OCI-LY1 (cell line): ENCODE measurements at regions not wholly inside any gene's neighbourhood (a gene's known extent, or its start where the extent isn't known, plus 50 kb on each side); places are given as distances from the start of the nearest gene placed in this dataset.
A peak's percentile ranks its signal among the peaks of the same experiment; 100 is the strongest.

Source experiments
- H2AFZ ChIP-seq: fragments of 200-600 bp; sonication (generic), shearing (Covaris generic); 2 replicates; pipeline ENCODE4 v1.6.0; 2014; ENCODE audit warnings: antibody characterized with exemption, mild to moderate bottlenecking, low read length
- H3F3A ChIP-seq: fragments of 200-600 bp; sonication (generic), shearing (Covaris generic); 2 replicates; pipeline ENCODE4 v1.6.0; 2014; ENCODE audit warnings: mild to moderate bottlenecking, antibody characterized with exemption, low read length, moderate library complexity; ENCODE audit not compliant: insufficient read depth
- H3K27ac ChIP-seq: fragments of 200-600 bp; sonication (generic); 2 replicates; pipeline ENCODE4 v1.5.1; 2014; ENCODE audit warnings: low read length, mixed run types, mild to moderate bottlenecking, low read depth; ENCODE audit not compliant: poor library complexity, severe bottlenecking
- H3K27me3 ChIP-seq: fragments of 200-600 bp; sonication (generic); 2 replicates; pipeline ENCODE4 v1.6.0; 2014; ENCODE audit warnings: antibody characterized with exemption, mild to moderate bottlenecking, low read length, moderate library complexity; ENCODE audit not compliant: insufficient read depth
- H3K36me3 ChIP-seq: fragments of 200-600 bp; sonication (generic); 2 replicates; pipeline ENCODE4 v1.6.1; 2014; ENCODE audit warnings: mild to moderate bottlenecking, antibody characterized with exemption, low read length, moderate library complexity, mixed read lengths; ENCODE audit not compliant: insufficient read depth
- H3K4me1 ChIP-seq: fragments of 200-600 bp; sonication (generic); 2 replicates; pipeline ENCODE4 v1.5.1; 2014; ENCODE audit warnings: mild to moderate bottlenecking, low read length, moderate library complexity; ENCODE audit not compliant: insufficient read depth, severe bottlenecking
- H3K4me2 ChIP-seq: fragments of 200-600 bp; sonication (generic), shearing (Covaris generic); 2 replicates; pipeline ENCODE4 v1.6.1; 2014; ENCODE audit warnings: low read length
- H3K4me3 ChIP-seq: fragments of 200-600 bp; sonication (generic); 2 replicates; pipeline ENCODE4 v1.5.1; 2014; ENCODE audit warnings: low read length, low read depth, mild to moderate bottlenecking, mixed read lengths; ENCODE audit not compliant: poor library complexity, severe bottlenecking
- H3K79me2 ChIP-seq: fragments of 200-600 bp; shearing (Covaris generic); 2 replicates; pipeline ENCODE4 v1.6.1; 2016; ENCODE audit warnings: mixed run types, low read length, mixed read lengths; ENCODE audit not compliant: insufficient read depth
- H3K9ac ChIP-seq: fragments of 200-600 bp; sonication (generic), shearing (Covaris generic); 2 replicates; pipeline ENCODE4 v1.6.1; 2014; ENCODE audit warnings: mild to moderate bottlenecking, low read length, mixed read lengths
- H3K9me2 ChIP-seq: fragments of 200-600 bp; sonication (generic), shearing (Covaris generic); 2 replicates; pipeline ENCODE4 v1.6.1; 2014; ENCODE audit warnings: low read depth, mild to moderate bottlenecking, low read length, mixed read lengths
- H3K9me3 ChIP-seq: fragments of 200-600 bp; shearing (Covaris generic); 2 replicates; pipeline ENCODE4 v1.6.1; 2014; ENCODE audit warnings: low read length, mixed read lengths
- H4K20me1 ChIP-seq: fragments of 200-600 bp; sonication (generic), shearing (Covaris generic); 2 replicates; pipeline ENCODE4 v1.6.0; 2016; ENCODE audit warnings: mild to moderate bottlenecking, low read length; ENCODE audit not compliant: insufficient read depth
- EZH2 ChIP-seq: fragments of 200-600 bp; sonication (generic), shearing (Covaris generic); IDR thresholded peaks from 2 replicates; pipeline ENCODE4 v1.8.0; 2017; ENCODE audit warnings: borderline replicate concordance, mixed run types, mild to moderate bottlenecking, antibody characterized with exemption, low read length, moderate library complexity, mixed read lengths
- TF ChIP-seq, protein P1 (sequence below): fragments of 200-600 bp; sonication (generic), shearing (Covaris generic); IDR thresholded peaks from 2 replicates; pipeline ENCODE4 v1.5.1; 2017; ENCODE audit warnings: mild to moderate bottlenecking, antibody characterized with exemption, low read length, moderate library complexity, mixed read lengths

DNA sequence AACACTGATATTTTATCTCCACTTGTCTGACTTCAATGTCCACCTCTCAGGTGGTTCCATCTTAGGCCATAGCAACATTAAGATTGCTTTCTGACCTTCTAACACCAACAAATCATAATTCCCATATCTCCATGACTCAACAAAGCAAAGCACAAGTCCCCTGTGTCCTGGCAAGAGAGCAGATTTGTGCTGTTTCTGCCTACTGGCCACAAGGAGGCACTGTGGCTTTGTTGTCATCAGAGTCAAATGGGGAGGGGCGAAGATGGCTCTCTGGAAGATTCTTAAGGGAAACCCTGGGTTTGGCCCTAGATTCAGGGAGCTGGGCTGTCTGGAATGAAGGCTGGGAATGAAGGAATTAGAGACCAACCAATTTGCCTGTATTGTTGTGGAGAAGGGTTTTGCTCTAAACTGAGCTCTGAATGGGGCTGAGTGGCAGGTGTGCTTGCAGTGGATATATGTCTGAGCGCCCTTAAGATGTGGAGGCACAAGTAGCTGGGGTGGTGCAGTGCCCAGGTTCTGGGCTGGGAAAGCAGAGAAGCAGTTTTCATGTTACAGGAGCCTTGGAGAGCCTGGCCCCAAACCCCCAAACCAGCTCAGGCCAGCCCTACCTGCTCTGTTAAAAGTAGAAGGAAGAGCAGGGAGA is 154.8 kb upstream of the PRSS58 start:
- Histone ChIP-seq H3K9me2 (no peaks in the 10 kb centered on the region), H3K4me1 (no peaks in the 10 kb centered on the region), H3K79me2 (no peaks in the 10 kb centered on the region), H3K27ac (no peak overlapping the region), H3F3A (no peaks in the 10 kb centered on the region), H3K9ac (no peak overlapping the region), H3K9me3 (no peaks in the 10 kb centered on the region), H4K20me1 (no peaks in the 10 kb centered on the region), H3K4me3 (no peak overlapping the region), H3K36me3 (no peaks in the 10 kb centered on the region), H3K27me3 (no peaks in the 10 kb centered on the region), H3K4me2 (no peak overlapping the region), H2AFZ (no peak overlapping the region)
- TF ChIP-seq, protein P1, sequence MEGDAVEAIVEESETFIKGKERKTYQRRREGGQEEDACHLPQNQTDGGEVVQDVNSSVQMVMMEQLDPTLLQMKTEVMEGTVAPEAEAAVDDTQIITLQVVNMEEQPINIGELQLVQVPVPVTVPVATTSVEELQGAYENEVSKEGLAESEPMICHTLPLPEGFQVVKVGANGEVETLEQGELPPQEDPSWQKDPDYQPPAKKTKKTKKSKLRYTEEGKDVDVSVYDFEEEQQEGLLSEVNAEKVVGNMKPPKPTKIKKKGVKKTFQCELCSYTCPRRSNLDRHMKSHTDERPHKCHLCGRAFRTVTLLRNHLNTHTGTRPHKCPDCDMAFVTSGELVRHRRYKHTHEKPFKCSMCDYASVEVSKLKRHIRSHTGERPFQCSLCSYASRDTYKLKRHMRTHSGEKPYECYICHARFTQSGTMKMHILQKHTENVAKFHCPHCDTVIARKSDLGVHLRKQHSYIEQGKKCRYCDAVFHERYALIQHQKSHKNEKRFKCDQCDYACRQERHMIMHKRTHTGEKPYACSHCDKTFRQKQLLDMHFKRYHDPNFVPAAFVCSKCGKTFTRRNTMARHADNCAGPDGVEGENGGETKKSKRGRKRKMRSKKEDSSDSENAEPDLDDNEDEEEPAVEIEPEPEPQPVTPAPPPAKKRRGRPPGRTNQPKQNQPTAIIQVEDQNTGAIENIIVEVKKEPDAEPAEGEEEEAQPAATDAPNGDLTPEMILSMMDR, result peak; percentile 98
- TF ChIP-seq EZH2, result no peak

DNA sequence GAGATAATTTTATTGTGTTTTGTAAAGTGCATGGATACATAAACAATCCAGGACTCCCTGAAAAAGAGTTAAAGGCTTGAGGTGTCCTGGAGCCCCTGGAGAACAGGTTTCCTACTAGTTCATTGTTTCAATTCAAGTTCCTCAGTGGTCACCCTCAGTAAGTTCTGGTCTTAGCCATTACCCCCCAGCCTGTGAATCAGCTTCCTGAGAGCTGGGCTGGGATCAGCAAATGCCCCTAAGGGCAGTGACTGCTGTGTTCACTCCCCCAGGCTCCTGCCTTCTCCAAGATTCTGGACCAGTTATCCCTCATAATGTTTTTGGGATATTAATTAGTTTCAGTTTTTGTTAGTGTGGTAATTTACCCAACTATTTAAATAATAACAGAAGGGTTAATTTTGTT is 151.6 kb upstream of the PRSS58 start:
- no peak overlapping the region for H3K27ac ChIP-seq
- no peak overlapping the region for H3K9ac ChIP-seq
- H3K27me3 ChIP-seq, result no peaks in the 10 kb centered on the region

DNA sequence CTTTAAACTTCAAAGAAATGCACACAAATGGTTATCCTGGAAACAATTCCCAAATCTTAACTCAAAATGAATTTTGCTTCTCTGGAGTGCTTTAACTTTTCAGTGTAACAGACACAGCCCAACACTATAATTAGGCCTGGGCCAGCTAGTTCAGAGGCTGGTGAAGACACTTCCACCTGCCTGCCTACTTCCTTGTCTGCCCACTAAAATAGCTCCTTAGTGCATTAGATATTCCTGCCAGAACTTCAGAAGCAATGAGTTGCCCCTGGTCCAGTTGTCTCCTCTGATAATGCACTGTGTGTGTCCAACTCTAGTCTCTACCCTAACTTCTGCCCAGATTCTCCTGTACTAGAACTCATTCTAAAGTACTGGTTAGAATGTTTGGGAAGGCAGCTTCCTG is 150.9 kb upstream of the PRSS58 start:
- H3K27me3 ChIP-seq, result no peaks in the 10 kb centered on the region
- no peaks in the 10 kb centered on the region for H3K4me1 ChIP-seq
- no peak overlapping the region for H3K27ac ChIP-seq
- H3K79me2 ChIP-seq, result no peaks in the 10 kb centered on the region
- H3F3A ChIP-seq, result no peaks in the 10 kb centered on the region
- H3K9ac ChIP-seq, result no peak overlapping the region
- H3K4me3 ChIP-seq, result no peak overlapping the region
- TF ChIP-seq EZH2, result no peak
- TF ChIP-seq, protein P1, result no peak
- no peaks in the 10 kb centered on the region for H3K36me3 ChIP-seq
- no peak overlapping the region for H3K4me2 ChIP-seq
- H4K20me1 ChIP-seq, result no peaks in the 10 kb centered on the region
- no peaks in the 10 kb centered on the region for H3K9me2 ChIP-seq
- no peaks in the 10 kb centered on the region for H3K9me3 ChIP-seq
- H2AFZ ChIP-seq, result no peak overlapping the region

More for the DNA sequence above, 151.6 kb upstream of the PRSS58 start:
- Histone ChIP-seq H3K9me2 (no peaks in the 10 kb centered on the region), H3K79me2 (no peaks in the 10 kb centered on the region), H3F3A (no peaks in the 10 kb centered on the region), H3K4me1 (no peaks in the 10 kb centered on the region), H3K9me3 (no peaks in the 10 kb centered on the region), H4K20me1 (no peaks in the 10 kb centered on the region), H3K4me3 (no peak overlapping the region), H3K4me2 (no peak overlapping the region), H2AFZ (no peak overlapping the region), H3K36me3 (no peaks in the 10 kb centered on the region)
- no peak for TF ChIP-seq EZH2

DNA sequence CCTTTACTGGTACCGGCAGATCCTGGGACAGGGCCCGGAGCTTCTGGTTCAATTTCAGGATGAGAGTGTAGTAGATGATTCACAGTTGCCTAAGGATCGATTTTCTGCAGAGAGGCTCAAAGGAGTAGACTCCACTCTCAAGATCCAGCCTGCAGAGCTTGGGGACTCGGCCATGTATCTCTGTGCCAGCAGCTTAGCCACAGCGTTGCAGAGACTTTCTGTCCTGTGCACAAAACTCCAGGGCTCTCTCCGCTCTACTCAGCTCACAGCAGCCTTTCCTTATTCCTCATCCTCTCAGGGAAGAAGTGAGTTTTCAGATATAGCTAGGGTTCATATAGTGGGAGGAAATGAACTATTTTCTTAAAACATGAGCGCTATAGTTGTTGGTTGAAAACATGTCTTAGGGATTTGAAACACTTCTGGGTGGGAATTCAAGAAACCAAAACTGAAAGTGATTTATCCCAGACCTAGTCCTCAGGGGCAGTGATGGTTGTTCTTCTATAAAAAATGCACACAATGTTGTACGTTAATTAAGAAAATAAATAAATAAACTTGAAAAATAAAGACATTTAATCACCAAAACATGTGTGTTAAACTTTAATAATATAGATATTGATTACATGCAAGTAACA is 150.2 kb upstream of the PRSS58 start:
- Histone ChIP-seq H3K9ac (no peak overlapping the region), H3K9me2 (no peaks in the 10 kb centered on the region), H3K27me3 (no peaks in the 10 kb centered on the region; the same call in 1 of the 2 replicates), H3K4me2 (no peak overlapping the region), H3K27ac (no peak overlapping the region), H3K9me3 (no peaks in the 10 kb centered on the region), H3K4me3 (no peak overlapping the region), H3K79me2 (no peaks in the 10 kb centered on the region), H3K4me1 (no peaks in the 10 kb centered on the region), H3K36me3 (no peaks in the 10 kb centered on the region), H3F3A (no peaks in the 10 kb centered on the region), H4K20me1 (no peaks in the 10 kb centered on the region), H2AFZ (no peak overlapping the region)
- TF ChIP-seq, protein P1, result no peak
- no peak for TF ChIP-seq EZH2
